IPS-NIHi7 (cell line): ENCODE measurements at regions not wholly inside any gene's neighbourhood (a gene's known extent, or its start where the extent isn't known, plus 50 kb on each side); places are given as distances from the start of the nearest gene placed in this dataset.

ENCODE experiments used
- DNase-seq: peaks from one replicate; pipeline ENCODE4 v3.0.0; 2012; ENCODE audit warnings: mixed read lengths; ENCODE audit errors: extremely low spot score

DNA sequence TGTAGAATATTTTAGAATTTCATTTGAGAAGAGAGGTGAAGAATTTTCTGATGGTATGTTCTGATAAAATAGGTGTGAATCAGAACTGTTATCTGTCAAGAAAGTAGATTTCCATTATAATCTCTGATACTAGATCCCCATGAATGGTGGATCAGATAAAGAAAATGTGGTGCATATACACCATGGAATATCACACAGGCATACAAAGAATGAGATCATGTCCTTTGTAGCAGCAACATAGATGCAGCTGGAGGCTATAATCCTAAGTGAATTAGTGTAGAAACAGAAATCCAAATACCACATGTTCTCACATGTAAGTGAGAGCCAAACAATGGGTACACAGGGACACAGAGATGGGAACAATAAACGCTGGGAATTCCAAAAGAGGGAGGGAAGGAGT, 372.0 kb upstream of the ATP2B1 start:
- no peak for DNase-seq

DNA sequence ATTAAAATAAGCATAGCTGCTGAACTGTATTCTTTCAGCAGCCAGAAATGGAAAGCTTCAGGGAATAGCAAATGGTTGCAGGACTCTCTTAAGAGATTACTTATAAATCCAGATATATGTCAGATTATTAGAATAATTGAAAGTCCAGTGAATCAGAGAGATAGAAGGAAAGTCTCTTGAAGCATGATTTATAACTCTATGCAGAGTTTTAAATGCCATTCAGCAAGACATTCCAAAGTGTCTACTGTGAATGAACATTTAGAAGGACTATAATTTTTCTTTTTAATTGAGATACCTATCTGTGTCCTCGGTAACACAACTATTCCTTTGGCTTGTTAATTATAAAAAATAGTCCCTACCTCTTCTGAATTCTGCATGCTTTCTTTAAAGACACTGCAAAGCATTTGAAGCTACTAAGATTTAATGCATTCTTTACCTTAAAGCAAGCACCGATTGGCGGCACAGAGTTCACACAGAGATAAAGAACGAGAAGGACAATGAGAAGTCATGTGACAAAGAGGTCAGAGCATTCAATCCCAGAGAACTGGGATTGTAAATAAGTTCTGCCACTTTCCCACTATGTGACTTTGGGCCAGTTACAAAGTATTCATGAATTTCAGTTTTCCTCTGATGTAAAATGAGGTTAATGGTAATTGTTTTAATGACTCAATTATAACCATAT, 371.0 kb upstream of the ATP2B1 start:
- no peak for DNase-seq

DNA sequence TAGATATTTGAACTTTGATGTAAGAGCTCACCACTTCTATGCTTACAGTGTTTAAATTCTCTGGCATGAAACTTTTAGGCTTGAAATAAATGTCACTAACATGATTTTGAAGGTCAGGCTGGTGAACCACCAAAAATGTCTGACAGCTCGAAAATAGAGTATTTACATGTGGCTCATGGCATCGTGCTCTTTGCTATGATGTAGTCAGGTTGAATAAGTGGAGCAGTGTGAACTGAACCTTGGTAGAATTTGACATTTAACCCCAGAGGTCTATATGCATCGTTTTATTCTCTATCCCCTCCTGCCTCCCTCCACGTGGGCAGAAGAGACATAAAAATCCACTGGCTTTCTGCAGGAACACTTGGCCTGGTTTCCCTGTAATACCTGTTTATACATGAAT, 369.7 kb upstream of the ATP2B1 start:
- DNase-seq = no peak

DNA sequence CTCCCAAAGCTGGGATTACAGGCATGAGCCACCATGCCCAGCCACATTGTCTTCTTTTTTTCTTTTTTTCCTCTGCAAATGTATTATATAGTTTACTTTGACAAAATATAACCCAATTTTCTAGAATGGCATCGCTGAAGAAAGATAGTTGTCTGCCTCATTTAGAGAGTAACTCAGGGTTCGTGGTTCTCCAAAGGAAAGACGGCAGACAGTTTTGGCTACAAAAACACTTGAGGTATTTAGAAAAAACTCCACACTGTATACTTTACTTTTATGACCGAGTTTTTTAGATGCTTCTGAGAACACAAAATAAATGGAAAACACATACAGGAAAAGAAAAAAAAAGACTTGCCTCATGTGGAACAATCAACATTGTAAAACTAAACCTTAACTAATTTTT, 369.1 kb upstream of the ATP2B1 start:
- DNase-seq = no peak

DNA sequence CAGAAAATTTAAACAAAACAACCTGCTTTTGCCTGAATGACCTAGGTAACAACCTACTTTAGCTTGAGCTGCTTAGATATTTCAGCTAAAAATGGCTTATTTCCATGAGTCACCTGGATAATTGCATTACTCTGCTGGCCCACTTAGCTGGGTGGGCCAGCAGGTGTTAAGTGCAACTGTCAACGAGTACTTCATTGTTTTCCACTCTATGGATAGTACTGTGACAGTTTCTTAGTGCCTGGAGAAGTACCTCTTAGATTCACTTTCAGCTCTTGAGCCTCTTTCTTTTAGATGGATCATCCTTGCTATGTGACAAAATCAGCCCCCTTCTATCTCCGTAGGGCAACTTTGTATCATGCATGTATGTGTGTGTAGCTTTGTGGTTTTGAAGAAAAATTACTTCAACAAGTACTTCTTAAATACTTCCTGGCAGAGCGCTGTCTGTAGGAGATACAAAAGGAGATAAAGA, 368.2 kb upstream of the ATP2B1 start:
- no peak for DNase-seq

DNA sequence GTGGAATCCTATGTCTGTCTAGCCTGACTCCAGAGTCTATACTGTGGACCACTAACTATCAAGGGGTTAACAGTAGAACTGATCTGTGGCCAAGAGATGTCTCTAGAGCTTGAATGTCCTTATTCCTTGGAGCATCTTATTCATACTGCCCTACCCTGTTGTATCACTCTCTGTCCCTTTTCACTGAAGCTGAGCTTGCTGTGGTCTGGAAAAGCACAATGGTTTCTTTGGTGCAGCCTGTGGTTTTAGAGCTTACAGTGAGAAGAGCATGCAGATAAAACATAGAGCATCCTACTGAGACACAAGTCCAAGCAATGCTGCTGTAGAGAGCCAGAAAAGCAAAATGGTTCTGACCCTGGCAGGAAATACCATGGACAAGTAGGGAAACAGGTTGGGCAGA, 367.0 kb upstream of the ATP2B1 start:
- DNase-seq = no peak

DNA sequence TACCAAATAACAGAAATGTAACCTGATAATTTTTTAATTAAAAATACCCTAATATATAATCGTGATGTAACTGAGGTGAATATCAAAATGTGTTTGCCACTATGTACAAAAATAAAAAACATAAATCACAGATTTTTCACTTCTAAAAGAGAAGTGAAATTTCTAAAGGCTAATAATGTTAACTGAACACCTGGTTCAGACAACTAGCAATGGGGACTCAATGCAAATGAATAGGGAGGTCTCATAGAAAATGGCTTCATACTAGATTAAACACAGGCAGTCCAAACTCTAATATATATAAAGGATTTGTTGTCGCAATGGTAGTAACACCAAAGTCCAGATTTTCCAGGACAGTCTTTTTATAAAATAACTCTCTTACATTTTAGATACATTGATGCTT, 365.4 kb upstream of the ATP2B1 start:
- no peak for DNase-seq

DNA sequence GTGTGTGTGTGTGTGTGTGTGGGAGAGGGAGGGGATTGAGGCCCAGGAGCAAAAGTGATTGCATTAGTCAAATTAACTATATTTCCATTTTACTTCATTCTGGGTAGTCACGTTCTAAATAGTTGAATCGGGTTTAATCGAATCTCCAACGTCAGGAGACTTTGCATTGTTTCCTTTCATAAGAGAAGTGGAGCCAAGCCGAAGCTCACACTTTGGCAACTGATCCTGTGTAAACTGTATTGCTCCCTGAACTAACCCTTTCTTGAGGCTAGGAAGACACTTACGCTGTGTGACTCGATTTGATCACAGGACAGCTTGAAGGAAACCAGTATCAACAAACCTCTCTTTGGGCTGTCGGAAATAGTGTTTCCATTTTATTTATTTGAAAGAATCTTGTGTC, 363.4 kb upstream of the ATP2B1 start:
- DNase-seq = no peak

DNA sequence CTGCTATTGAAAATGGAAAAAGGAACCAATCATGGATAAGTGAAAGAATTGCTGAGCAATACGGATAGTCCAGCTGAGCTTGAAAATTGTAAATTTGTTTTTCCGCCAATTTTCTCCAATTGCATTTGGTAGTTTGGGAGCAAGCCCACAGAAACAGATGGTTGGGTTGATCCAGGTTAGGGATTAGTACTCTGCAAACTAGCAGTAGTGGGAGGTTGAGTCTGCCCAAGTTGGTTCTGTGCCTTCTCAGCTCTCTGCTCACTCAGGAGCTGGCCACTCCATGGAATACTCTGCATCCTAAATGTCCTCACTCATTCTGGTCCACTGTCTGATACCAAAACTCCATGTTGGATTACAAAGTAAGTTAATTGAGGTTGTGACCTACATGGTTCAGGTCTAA, 361.1 kb upstream of the ATP2B1 start:
- no peak for DNase-seq

DNA sequence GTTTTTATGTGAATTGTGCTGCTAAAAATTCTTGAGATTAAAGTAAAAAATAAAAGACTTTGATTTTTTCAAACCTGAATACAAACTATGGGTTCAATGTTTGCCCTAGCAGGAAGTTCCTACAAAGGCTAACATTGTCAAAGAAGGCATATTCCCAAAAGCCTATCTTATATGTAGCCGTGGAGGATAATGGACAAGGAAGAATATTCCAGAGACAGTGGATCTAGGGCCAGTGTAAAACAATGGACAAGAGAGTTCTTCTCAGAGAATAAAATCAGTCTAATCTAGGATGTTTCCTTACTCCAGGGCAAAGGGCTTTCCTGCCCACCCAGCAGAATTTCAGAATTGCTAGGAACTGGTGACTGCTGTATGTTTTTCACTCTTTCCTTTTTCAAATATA, 359.2 kb upstream of the ATP2B1 start:
- no peak for DNase-seq

DNA sequence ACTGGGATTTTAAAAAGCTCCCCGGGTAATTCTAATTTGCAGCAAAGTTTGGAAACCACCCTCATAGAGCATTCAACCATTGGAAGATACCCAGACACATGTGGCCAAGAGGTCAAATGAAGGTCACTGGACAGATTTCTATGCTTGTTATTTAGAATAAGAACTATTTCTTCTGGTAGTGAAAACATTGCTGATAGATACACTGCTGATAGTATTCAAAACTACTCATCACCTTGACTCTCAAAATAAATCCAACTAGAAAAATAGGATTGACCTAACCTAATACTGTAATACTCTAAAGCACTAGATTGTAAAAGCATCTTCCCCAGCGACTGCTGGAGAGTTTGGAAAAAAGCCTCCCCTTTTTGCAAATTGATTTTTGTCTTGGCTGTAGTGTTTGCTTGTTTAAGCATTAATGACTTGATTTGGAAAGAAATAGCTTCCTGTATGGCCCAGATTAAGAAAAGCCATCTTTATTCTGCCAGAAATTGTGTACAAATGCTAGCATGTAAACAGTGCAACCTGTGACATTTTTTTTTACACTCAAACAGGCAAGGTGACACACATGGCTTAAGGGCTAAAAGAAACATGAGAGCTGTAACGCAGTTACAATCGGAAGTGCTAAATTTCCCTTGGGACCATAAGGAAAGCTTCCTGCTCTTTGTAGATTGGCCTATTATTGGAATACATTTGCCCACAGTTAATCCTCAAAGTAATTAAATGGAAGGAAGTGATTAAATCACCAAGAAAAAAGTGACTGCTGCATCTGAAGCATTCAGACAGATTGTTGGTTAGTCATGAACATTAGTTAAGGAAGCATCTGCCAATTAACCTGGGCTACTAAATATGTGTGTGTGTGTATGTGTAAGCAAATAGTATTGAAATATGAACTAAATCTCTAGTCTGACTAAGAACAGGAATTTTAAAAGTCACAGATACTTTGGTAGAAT, 356.5 kb upstream of the ATP2B1 start:
- DNase-seq = no peak

DNA sequence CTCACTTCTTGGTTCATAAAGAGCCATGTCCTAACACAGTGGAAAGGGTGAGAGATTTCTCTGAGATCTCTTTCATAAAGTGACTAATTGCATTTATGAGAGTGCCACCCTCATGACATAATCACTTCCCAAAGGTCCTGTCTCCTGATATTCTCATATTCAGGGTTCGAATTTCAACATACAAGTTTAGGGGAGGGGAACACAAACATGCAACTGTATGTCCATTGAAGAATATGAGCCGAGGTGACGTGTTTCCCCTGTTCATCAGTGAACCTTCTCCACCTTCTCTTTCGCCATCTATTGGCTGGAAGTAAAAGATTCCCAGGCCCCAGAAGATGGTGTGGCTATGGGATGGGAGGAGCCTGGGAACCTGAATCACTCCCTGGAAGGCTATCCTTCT, 354.2 kb upstream of the ATP2B1 start:
- no peak for DNase-seq

DNA sequence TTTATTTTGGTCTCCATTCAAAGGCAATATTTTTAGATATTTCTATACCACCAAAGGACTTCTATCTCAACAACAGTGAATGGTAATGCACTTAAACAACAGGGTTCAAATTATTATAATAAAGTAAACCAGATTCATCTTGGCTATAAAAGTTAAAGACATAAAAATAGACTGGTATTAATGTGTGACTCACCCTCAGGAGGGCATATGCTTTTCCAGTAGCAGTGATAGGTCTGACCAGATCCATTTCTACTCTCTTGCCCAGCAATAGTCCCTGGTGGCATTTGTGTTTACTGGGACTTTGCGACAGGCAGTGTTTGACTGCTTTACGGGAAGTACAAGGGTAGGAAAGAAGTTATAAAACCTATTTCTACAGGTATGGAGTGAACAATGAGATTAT, 353.2 kb upstream of the ATP2B1 start:
- DNase-seq = no peak

DNA sequence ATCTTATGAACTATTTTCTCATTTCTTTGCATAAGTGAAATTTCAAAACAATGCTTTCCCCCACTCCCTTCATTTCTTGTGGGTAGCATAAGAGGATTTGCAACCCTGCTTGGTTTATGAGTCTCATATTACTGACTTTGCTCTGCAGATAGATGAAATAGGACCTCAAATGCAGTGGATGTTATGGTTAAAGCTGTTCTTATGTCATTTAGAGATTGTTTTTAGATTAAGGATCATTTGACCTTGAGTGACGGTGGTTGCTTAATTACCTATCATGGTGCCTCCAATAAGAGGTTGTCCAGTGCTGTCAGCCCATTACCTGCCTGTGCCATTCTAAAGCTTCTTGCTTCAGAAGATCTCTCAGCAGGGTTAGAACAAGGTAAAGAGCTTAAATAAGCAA, 351.4 kb upstream of the ATP2B1 start:
- DNase-seq = no peak

DNA sequence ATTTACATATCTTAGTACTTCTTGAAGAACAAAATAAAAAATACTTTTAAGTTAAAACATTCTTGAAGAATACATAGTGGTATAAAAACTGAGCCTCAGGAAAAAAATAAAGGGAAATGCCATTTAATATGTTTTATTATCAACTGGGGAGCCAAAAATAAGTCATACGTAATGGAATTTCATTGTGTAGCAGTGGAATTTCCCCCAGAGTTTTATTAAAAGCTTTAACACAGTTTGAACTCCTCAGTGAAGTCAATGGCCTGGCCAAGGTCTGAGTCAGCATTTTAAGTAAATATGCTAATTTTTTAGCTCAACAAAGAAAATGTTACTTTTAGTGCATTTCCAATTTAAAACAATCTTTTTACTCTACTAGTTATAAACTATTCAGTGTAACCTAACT, 350.1 kb upstream of the ATP2B1 start:
- no peak for DNase-seq

DNA sequence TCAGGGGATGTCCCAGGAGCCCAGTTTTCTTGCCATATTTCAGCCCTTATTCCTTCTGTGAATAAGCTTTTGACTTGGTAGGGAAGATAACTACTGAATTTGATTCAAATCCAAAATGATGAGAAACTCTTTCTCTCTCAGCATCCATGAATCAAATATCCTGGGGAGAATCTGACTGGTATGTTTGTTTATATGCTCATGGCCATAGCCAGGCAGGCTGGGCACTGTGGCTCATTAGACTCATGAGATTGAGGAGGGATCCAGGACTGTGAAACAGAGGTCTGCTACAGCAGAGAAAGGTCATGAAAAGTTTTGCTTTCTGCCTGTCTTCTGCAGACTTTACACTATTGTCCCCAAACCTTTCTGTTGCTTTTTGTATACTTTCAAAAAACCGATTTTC, 346.4 kb upstream of the ATP2B1 start:
- no peak for DNase-seq

DNA sequence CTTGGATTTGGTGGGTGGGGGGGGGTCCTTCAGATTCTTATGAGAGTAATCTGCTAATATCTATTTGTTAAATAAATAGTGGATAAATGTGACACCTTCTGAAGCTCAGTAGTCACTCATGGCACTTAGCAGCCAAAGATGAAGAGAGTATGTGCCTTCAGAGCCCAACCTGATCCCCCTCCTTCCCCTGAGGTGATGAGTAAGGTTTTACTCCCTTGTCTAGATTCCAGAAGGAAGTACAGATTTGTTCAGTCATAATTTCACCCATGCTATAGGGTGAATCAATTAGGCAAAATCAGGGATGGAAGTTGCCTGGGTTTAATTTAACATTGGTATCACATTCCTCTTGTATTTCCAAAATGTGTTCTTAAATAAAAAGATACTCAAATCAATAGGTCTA, 340.3 kb upstream of the ATP2B1 start:
- DNase-seq = no peak

DNA sequence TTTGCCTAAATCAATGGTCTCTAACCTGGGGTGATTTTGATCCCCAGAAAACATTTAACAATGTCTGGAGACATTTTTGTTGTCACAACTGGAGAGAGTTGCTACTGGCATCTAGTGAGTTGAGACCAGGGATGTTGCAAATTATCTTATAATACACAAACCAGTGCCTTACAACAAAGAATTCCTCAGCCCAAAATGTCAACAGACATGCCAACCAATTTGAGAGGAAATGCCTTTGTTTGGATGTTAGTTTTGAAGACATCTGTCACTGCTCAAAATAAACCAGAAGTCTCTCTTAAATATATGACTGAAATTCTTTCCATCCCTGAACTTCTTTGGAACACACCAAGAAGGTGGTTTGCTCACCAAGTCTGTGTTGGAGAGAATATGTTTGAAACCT, 336.9 kb upstream of the ATP2B1 start:
- DNase-seq = no peak

DNA sequence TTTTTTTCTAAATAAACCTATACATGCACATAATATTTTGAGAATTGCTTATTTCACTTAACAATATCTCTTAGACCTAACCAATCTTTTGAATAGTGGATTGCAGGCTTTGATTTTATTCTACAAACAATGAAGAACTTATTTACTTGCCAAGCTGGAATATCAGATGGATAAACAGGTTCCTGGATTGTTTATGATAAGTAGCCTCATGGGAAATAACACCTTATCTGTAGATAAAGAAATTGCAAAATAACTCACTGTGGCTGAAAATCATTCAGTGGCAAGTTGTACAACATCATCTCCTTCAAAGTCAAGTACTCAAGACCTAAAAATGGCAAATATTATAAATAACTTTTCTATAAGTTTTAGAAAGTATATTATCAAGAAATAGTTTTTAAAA, 335.4 kb upstream of the ATP2B1 start:
- DNase-seq = no peak

DNA sequence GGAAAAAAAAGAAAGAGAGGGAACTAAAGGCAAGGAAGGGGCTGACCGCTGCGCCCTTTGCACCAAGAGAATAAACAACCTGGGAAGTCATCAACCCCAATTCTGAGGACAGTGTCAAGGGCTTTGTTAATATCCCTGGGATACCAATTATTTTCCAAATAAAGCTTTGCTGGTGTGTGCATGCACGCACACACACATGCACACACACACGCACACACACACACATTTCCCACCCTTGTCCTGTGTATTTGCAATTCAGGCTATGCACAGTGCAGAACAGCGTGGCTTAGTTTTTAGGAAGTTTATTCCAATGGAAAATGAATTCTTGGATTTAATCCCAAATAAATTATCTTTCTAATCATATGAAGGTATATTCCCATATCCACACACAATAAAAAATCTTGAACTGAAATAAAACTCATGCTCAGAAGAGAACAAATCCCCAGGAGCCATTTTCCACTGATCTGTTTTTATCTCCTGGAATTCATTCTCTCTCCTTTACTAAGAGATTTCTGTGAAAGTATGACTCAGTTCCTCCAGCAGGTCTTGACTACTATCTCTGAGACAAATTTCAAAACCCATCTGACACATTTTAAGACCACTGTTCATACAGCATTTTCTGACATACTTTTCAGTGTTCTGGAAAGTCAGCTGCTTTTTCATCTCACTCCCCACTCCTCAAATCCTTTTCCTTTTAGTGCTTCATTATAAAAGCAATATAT, 334.4 kb upstream of the ATP2B1 start:
- DNase-seq = no peak

DNA sequence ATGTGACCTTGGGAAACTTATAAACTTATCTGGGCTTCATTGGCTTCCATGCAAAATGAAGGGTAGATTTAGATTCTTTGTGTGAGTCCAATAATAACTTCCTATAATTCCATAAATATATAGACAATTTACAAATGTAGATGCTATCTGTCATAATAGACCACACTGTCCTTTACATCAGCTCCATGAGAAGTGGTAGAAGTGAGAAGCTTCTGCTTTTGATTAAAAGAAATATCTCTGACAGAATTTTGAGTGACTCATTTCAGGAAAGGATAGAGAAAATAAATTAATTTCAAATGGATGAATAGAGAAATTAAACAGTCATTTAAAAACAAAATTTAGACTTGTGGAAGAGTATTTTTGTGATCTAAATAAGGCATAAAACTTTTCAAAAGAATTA, 329.7 kb upstream of the ATP2B1 start:
- no peak for DNase-seq

DNA sequence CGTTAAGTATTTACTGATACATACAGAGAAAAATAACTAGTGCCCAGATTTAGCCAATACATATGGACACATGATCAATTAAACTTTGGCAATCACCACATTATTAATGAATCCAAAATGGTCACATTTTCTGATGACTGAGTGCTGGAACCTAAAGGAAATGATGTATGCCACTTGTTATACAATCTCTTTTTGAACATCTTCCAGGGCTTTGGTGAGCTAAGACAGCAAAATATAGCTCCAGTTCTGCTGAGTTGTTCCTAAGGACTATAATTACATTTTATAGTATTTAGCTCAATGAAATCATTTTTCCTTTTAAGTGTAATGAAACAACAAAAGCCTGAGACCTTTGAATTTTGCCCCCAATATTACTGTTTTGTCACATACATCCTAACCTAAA, 329.1 kb upstream of the ATP2B1 start:
- DNase-seq = no peak

DNA sequence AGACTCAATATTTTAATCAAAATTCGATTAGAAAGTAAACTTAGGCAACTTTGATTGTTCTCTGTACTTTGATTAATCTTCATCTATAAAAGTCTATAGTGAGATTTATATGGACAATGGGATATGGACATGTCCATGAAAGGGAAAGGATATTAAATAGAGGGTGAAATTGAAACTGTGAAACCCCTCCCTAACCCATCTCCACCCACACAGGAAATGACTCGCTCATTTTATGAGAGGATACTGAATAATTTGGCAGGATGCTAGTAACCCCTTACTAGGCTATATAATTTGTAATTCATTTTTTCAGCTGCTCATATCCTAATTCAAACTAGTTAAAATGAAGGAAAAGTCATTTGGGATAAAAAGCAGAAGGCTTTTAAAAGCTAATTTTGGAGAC, 328.0 kb upstream of the ATP2B1 start:
- DNase-seq = no peak
